H1 (cell line): ENCODE measurements at regions not wholly inside any gene's neighbourhood (a gene's known extent, or its start where the extent isn't known, plus 50 kb on each side); places are given as distances from the start of the nearest gene placed in this dataset.

Source experiments
- JUND ChIP-seq: IDR thresholded peaks from 2 replicates; pipeline ENCODE4 v1.6.1; 2011; ENCODE audit warnings: mild to moderate bottlenecking, improper control_type of control experiment, low read length
- NRF1 ChIP-seq: IDR thresholded peaks from 2 replicates; pipeline ENCODE4 v1.6.1; 2011; ENCODE audit warnings: mild to moderate bottlenecking, low read depth, low read length, improper control_type of control experiment
- SAP30 ChIP-seq: fragments of 300-600 bp; sonication (generic); IDR thresholded peaks from 2 replicates; pipeline ENCODE4 v1.7.1; 2012; ENCODE audit warnings: low read length, moderate library complexity, mild to moderate bottlenecking, inconsistent platforms; ENCODE audit not compliant: insufficient read depth, insufficient replicate concordance
- SP2 ChIP-seq: IDR thresholded peaks from 2 replicates; pipeline ENCODE4 v1.6.1; 2012; ENCODE audit warnings: mild to moderate bottlenecking, low read length, inconsistent platforms
- SUZ12 ChIP-seq: fragments of 200-600 bp; sonication (generic); IDR thresholded peaks from 2 replicates; pipeline ENCODE4 v1.6.1; 2012; ENCODE audit warnings: mild to moderate bottlenecking, inconsistent platforms, low read length, moderate library complexity, mixed read lengths
- YY1 ChIP-seq: IDR thresholded peaks from 2 replicates; pipeline ENCODE4 v1.6.1; 2011; ENCODE audit warnings: low read depth, mild to moderate bottlenecking, low read length
- ZNF274 ChIP-seq: IDR thresholded peaks from 2 replicates; pipeline ENCODE4 v1.7.0; 2012; ENCODE audit warnings: low read length, borderline replicate concordance; ENCODE audit errors: extremely low read depth
- TF ChIP-seq, protein P1 (sequence below): fragments of 300-600 bp; sonication (generic); IDR thresholded peaks from 2 replicates; pipeline ENCODE4 v1.7.1; 2012; ENCODE audit warnings: low read length, moderate library complexity, mild to moderate bottlenecking, inconsistent platforms; ENCODE audit not compliant: insufficient replicate concordance
- TF ChIP-seq, protein P2 (sequence below): IDR thresholded peaks from 2 replicates; pipeline ENCODE4 v1.6.1; 2011; ENCODE audit warnings: low read length, improper control_type of control experiment

GRCh38 chr4:115770046-115770543 lies 656.7 kb upstream of the NDST4 start (continued):
- TF ChIP-seq, protein P1, sequence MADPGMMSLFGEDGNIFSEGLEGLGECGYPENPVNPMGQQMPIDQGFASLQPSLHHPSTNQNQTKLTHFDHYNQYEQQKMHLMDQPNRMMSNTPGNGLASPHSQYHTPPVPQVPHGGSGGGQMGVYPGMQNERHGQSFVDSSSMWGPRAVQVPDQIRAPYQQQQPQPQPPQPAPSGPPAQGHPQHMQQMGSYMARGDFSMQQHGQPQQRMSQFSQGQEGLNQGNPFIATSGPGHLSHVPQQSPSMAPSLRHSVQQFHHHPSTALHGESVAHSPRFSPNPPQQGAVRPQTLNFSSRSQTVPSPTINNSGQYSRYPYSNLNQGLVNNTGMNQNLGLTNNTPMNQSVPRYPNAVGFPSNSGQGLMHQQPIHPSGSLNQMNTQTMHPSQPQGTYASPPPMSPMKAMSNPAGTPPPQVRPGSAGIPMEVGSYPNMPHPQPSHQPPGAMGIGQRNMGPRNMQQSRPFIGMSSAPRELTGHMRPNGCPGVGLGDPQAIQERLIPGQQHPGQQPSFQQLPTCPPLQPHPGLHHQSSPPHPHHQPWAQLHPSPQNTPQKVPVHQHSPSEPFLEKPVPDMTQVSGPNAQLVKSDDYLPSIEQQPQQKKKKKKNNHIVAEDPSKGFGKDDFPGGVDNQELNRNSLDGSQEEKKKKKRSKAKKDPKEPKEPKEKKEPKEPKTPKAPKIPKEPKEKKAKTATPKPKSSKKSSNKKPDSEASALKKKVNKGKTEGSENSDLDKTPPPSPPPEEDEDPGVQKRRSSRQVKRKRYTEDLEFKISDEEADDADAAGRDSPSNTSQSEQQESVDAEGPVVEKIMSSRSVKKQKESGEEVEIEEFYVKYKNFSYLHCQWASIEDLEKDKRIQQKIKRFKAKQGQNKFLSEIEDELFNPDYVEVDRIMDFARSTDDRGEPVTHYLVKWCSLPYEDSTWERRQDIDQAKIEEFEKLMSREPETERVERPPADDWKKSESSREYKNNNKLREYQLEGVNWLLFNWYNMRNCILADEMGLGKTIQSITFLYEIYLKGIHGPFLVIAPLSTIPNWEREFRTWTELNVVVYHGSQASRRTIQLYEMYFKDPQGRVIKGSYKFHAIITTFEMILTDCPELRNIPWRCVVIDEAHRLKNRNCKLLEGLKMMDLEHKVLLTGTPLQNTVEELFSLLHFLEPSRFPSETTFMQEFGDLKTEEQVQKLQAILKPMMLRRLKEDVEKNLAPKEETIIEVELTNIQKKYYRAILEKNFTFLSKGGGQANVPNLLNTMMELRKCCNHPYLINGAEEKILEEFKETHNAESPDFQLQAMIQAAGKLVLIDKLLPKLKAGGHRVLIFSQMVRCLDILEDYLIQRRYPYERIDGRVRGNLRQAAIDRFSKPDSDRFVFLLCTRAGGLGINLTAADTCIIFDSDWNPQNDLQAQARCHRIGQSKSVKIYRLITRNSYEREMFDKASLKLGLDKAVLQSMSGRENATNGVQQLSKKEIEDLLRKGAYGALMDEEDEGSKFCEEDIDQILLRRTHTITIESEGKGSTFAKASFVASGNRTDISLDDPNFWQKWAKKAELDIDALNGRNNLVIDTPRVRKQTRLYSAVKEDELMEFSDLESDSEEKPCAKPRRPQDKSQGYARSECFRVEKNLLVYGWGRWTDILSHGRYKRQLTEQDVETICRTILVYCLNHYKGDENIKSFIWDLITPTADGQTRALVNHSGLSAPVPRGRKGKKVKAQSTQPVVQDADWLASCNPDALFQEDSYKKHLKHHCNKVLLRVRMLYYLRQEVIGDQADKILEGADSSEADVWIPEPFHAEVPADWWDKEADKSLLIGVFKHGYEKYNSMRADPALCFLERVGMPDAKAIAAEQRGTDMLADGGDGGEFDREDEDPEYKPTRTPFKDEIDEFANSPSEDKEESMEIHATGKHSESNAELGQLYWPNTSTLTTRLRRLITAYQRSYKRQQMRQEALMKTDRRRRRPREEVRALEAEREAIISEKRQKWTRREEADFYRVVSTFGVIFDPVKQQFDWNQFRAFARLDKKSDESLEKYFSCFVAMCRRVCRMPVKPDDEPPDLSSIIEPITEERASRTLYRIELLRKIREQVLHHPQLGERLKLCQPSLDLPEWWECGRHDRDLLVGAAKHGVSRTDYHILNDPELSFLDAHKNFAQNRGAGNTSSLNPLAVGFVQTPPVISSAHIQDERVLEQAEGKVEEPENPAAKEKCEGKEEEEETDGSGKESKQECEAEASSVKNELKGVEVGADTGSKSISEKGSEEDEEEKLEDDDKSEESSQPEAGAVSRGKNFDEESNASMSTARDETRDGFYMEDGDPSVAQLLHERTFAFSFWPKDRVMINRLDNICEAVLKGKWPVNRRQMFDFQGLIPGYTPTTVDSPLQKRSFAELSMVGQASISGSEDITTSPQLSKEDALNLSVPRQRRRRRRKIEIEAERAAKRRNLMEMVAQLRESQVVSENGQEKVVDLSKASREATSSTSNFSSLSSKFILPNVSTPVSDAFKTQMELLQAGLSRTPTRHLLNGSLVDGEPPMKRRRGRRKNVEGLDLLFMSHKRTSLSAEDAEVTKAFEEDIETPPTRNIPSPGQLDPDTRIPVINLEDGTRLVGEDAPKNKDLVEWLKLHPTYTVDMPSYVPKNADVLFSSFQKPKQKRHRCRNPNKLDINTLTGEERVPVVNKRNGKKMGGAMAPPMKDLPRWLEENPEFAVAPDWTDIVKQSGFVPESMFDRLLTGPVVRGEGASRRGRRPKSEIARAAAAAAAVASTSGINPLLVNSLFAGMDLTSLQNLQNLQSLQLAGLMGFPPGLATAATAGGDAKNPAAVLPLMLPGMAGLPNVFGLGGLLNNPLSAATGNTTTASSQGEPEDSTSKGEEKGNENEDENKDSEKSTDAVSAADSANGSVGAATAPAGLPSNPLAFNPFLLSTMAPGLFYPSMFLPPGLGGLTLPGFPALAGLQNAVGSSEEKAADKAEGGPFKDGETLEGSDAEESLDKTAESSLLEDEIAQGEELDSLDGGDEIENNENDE = no peak
- TF ChIP-seq SAP30 = no peak
- no peak for TF ChIP-seq JUND
- no peak for TF ChIP-seq ZNF274
- no peak for TF ChIP-seq NRF1
- no peak for TF ChIP-seq SUZ12
- no peak for TF ChIP-seq YY1
- TF ChIP-seq, protein P2, sequence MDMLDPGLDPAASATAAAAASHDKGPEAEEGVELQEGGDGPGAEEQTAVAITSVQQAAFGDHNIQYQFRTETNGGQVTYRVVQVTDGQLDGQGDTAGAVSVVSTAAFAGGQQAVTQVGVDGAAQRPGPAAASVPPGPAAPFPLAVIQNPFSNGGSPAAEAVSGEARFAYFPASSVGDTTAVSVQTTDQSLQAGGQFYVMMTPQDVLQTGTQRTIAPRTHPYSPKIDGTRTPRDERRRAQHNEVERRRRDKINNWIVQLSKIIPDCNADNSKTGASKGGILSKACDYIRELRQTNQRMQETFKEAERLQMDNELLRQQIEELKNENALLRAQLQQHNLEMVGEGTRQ = no peak
- TF ChIP-seq SP2 = no peak
